Calu3 (cell line): ENCODE measurements at regions not wholly inside any gene's neighbourhood (a gene's known extent, or its start where the extent isn't known, plus 50 kb on each side); places are given as distances from the start of the nearest gene placed in this dataset.

ENCODE experiments used
- BruUV-seq: library from RNA; stranded (reverse); fragments of 400-500 nt; replicated peaks from 2 replicates; lab custom pipeline; 2021; lab: Mats Ljungman, UMichigan
- CTCF ChIA-PET: fragments of 300-600 bp; sonication (Branson Sonifier 250); formaldehyde crosslinking; loops from one replicate; lab custom pipeline; 2022; ENCODE audit warnings: antibody characterized with exemption; lab: Charles Lee
- DNase-seq: peaks from one replicate; pipeline ENCODE4 v3.0.0; 2022
- H3K27ac Mint-ChIP-seq: one replicate; pipeline ENCODE4 v1.8.0; 2022; ENCODE audit warnings: mixed read lengths; ENCODE audit not compliant: unreplicated experiment
- H3K27me3 Mint-ChIP-seq: one replicate; pipeline ENCODE4 v1.8.0; 2022; ENCODE audit warnings: mixed read lengths; ENCODE audit not compliant: unreplicated experiment
- H3K36me3 Mint-ChIP-seq: one replicate; pipeline ENCODE4 v1.8.0; 2022; ENCODE audit warnings: mild to moderate bottlenecking, moderate library complexity, mixed read lengths; ENCODE audit not compliant: insufficient read depth, unreplicated experiment
- H3K4me1 Mint-ChIP-seq: one replicate; pipeline ENCODE4 v1.8.0; 2022; ENCODE audit warnings: mild to moderate bottlenecking, low read depth, mixed read lengths; ENCODE audit not compliant: unreplicated experiment
- H3K4me3 Mint-ChIP-seq: one replicate; pipeline ENCODE4 v1.8.0; 2022; ENCODE audit warnings: mild to moderate bottlenecking, low read depth, moderate library complexity, mixed read lengths; ENCODE audit not compliant: unreplicated experiment
- H3K9me3 Mint-ChIP-seq: one replicate; pipeline ENCODE4 v1.8.0; 2022; ENCODE audit warnings: low read depth, mixed read lengths; ENCODE audit not compliant: unreplicated experiment
- intact Hi-C: fragments of 100-400 bp; cut with micrococcal nuclease; formaldehyde crosslinking; loops from one replicate; pipeline ENCODE4 v1.10.0; 2022; ENCODE audit not compliant: unreplicated experiment
- TF ChIP-seq, protein P1 (sequence below): fragments of 200-600 bp; IDR thresholded peaks from one replicate; pipeline ENCODE4 v1.8.0; 2022; ENCODE audit warnings: antibody characterized with exemption; ENCODE audit not compliant: unreplicated experiment

DNA sequence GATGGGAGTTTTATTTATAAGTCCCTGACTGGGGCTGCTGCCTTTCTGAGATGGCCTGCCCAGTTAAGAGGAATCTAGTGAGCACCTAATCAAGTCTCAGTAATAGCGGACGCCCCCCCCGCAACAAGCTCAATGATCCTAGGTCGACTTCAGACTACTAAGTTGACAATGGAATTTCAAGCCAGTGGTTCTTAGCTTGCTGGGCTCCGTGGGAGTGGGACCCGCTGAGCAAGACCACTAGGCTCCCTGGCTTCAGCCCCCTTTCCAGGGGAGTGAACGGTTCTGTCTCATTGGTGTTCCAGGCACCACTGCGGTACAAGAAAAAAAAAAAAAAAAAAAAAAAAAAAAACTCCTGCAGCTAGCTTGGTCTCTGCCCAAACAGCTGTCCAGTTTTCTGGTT, 156.8 kb upstream of the CARD18 start:
- CTCF ChIA-PET, result no interaction called here
- TF ChIP-seq, protein P1, sequence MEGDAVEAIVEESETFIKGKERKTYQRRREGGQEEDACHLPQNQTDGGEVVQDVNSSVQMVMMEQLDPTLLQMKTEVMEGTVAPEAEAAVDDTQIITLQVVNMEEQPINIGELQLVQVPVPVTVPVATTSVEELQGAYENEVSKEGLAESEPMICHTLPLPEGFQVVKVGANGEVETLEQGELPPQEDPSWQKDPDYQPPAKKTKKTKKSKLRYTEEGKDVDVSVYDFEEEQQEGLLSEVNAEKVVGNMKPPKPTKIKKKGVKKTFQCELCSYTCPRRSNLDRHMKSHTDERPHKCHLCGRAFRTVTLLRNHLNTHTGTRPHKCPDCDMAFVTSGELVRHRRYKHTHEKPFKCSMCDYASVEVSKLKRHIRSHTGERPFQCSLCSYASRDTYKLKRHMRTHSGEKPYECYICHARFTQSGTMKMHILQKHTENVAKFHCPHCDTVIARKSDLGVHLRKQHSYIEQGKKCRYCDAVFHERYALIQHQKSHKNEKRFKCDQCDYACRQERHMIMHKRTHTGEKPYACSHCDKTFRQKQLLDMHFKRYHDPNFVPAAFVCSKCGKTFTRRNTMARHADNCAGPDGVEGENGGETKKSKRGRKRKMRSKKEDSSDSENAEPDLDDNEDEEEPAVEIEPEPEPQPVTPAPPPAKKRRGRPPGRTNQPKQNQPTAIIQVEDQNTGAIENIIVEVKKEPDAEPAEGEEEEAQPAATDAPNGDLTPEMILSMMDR, result no peak
- no TSS peak for BruUV-seq
- Mint-ChIP-seq H3K4me1 (no peaks in the 10 kb centered on the region), H3K9me3 (peaks cover 7% of the 10 kb centered on the region), H3K27ac (no peak overlapping the region), H3K4me3 (no peak overlapping the region), H3K36me3 (no peaks in the 10 kb centered on the region), H3K27me3 (no peaks in the 10 kb centered on the region)
- DNase-seq, result no peak
- intact Hi-C loops, result no loop called here

DNA sequence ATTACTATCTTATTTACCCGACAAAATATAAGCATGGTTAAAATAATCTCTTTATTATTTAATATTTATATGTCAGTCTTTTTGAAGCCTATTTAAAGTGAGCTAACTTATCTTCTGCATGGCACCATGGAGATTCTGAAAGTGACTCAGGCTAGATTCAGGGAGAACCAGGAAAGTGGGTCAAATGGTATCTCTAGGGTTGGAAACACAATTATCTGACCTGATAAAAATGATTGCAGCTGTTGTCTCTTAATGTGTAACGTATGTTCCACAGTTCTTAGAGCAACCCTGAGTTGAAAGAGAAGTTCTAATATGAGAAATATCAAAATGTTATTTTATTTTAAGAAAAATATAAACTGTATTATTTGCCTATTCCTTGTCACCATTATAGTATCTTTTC, 143.1 kb upstream of the CARD18 start:
- no TSS peak for BruUV-seq
- Mint-ChIP-seq H3K27me3 (no peaks in the 10 kb centered on the region), H3K9me3 (peaks cover 3% of the 10 kb centered on the region), H3K36me3 (no peaks in the 10 kb centered on the region), H3K4me1 (no peaks in the 10 kb centered on the region), H3K27ac (no peak overlapping the region), H3K4me3 (no peak overlapping the region)
- intact Hi-C loops, result no loop called here
- CTCF ChIA-PET, result no interaction called here
- DNase-seq, result no peak
- TF ChIP-seq, protein P1, result no peak

- intact Hi-C loops, result no loop called here
- Mint-ChIP-seq H3K9me3 (no peaks in the 10 kb centered on the region), H3K4me3 (no peak overlapping the region), H3K4me1 (no peaks in the 10 kb centered on the region), H3K27ac (no peak overlapping the region), H3K36me3 (no peaks in the 10 kb centered on the region), H3K27me3 (no peaks in the 10 kb centered on the region)
- TF ChIP-seq, protein P1, result no peak
- BruUV-seq, result no TSS peak
- DNase-seq, result no peak
- CTCF ChIA-PET, result no interaction called here
Observed at GRCh38 chr11:105274631-105275030, 135.1 kb upstream of the CARD18 start.

DNA sequence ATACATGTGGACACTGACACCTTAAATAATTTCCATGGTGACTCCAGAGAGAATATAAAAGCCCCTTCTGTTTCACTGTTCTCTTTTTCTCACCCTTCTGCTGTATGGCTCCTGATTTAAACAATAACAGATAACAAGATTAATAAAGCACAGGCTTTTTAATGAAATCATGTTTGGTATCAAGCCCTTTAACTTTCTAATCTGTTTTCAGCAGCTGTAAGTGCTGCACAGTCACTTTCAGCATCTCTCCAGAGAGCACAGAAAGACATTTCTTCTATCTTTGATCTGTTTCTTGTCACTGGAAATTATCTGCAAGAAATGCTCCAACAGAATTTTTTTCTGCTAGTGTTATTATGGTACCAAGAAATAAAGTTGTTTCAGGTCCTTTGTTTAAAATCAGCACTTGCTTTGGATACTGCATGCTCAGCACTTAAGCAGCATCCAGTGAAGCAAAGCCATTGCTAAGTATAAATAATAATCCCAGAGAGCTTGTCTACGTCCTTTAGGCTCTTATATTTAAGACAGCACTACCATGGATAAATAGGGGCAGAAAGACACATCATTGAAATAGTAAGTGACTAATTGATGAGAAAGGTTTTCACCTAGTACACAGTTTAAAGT, 134.2 kb upstream of the CARD18 start:
- TF ChIP-seq, protein P1, result no peak
- no peaks in the 10 kb centered on the region for H3K9me3 Mint-ChIP-seq
- H3K27ac Mint-ChIP-seq, result no peak overlapping the region
- no peak for DNase-seq
- intact Hi-C loops, result no loop called here
- no peak overlapping the region for H3K4me3 Mint-ChIP-seq
- no peaks in the 10 kb centered on the region for H3K4me1 Mint-ChIP-seq
- H3K36me3 Mint-ChIP-seq, result no peaks in the 10 kb centered on the region
- no peaks in the 10 kb centered on the region for H3K27me3 Mint-ChIP-seq
- no TSS peak for BruUV-seq
- CTCF ChIA-PET, result no interaction called here
